Omental fat pad (tissue), 3 donors: ENCODE measurements at regions not wholly inside any gene's neighbourhood (a gene's known extent, or its start where the extent isn't known, plus 50 kb on each side); places are given as distances from the start of the nearest gene placed in this dataset.

Source experiments
- ATAC-seq: fragments of 150-250 bp; one replicate; pipeline ENCODE4 v1.9.1; 2016; ENCODE audit warnings: mild to moderate bottlenecking, moderate library complexity; ENCODE audit not compliant: low FRiP score
- DNase-seq: peaks from one replicate; pipeline ENCODE4 v3.0.0-alpha.2; 2019; ENCODE audit warnings: low spot score
- CTCF ChIP-seq, 3 donors: fragments of 450-650 bp; IDR thresholded peaks; one replicate each; pipeline ENCODE4 v1.5.1; 2016 to 2017; ENCODE audit warnings: antibody characterized with exemption in 3 of 3, mild to moderate bottlenecking in 3 of 3, moderate library complexity in 2 of 3

GRCh38 chr11:105492010-105492409 is 117.9 kb upstream of the GRIA4 start:
- ATAC-seq, result no peak
- TF ChIP-seq CTCF (IDR thresholded peaks at IDR 0.05), result no peak
- no peak for DNase-seq

- no peak for TF ChIP-seq CTCF (IDR thresholded peaks at IDR 0.05)
- no peak for ATAC-seq
- DNase-seq, result no peak
Measured at GRCh38 chr11:105491394-105491793, 118.5 kb upstream of the GRIA4 start.

- DNase-seq, result no peak
- no peak for TF ChIP-seq CTCF (IDR thresholded peaks at IDR 0.05)
- no peak for ATAC-seq
Measured at GRCh38 chr11:105490333-105490732, 119.5 kb upstream of the GRIA4 start.

GRCh38 chr11:105489446-105489845 is 120.4 kb upstream of the GRIA4 start:
- DNase-seq (no peak), ATAC-seq (no peak)
- TF ChIP-seq CTCF (IDR thresholded peaks at IDR 0.05), result no peak

- ATAC-seq, result no peak
- no peak for DNase-seq
- TF ChIP-seq CTCF (IDR thresholded peaks at IDR 0.05), result no peak
Measured at GRCh38 chr11:105486929-105487328, 122.9 kb upstream of the GRIA4 start.

- no peak for ATAC-seq
- TF ChIP-seq CTCF (IDR thresholded peaks at IDR 0.05), result no peak
Measured at GRCh38 chr11:105469931-105470330, 139.9 kb upstream of the GRIA4 start.

GRCh38 chr11:105468154-105468553 is 141.7 kb upstream of the GRIA4 start:
- DNase-seq (no peak), ATAC-seq (no peak)
- TF ChIP-seq CTCF (IDR thresholded peaks at IDR 0.05), result no peak

More at GRCh38 chr11:105469931-105470330, 139.9 kb upstream of the GRIA4 start:
- no peak for DNase-seq
